Ovary (tissue), 3 donors: ENCODE measurements at regions not wholly inside any gene's neighbourhood (a gene's known extent, or its start where the extent isn't known, plus 50 kb on each side); places are given as distances from the start of the nearest gene placed in this dataset.

ENCODE experiments used
- CTCF ChIP-seq, 3 donors: fragments of 450-650 bp in 2 of 3; fragments of 200-600 bp in 1 of 3; IDR thresholded peaks; one replicate each; pipeline versions ENCODE4 v1.5.1 to v1.8.0; 2016 to 2022; ENCODE audit warnings: antibody characterized with exemption in 3 of 3, mild to moderate bottlenecking in 1 of 3
- EP300 ChIP-seq: sonication (generic); formaldehyde crosslinking; IDR thresholded peaks from one replicate; pipeline ENCODE4 v1.6.1; 2017; ENCODE audit warnings: antibody characterized with exemption
- POLR2A ChIP-seq: fragments of 450-650 bp; IDR thresholded peaks from one replicate; pipeline ENCODE4 v1.6.1; 2017; ENCODE audit warnings: antibody characterized with exemption, mild to moderate bottlenecking, moderate library complexity
- donor health status: DM: no; HTN: no; CAD: no.

GRCh38 chr13:107078229-107078765 lies 510.4 kb upstream of the ARGLU1 start:
- no peak for TF ChIP-seq CTCF (IDR thresholded peaks at IDR 0.05)
- no peak for TF ChIP-seq POLR2A
- TF ChIP-seq EP300: no peak
